ENCODE measurements at regions not wholly inside any gene's neighbourhood (a gene's known extent, or its start where the extent isn't known, plus 50 kb on each side); places are given as distances from the start of the nearest gene placed in this dataset.

- Histone ChIP-seq H3K79me2 (ENCODE audit: insufficient read depth, low read depth, low read length) (no peaks in the 10 kb centered on the region), H3K27ac (ENCODE audit: low read depth, low read length, poor library complexity, severe bottlenecking) (no peak overlapping the region), H3K9me3 (ENCODE audit: low read length) (no peaks in the 10 kb centered on the region), H3K9me2 (ENCODE audit: insufficient read depth, low read length) (no peaks in the 10 kb centered on the region), H4K20me1 (ENCODE audit: insufficient read depth, low read length) (no peaks in the 10 kb centered on the region), H2AFZ (ENCODE audit: low read length) (no peak overlapping the region), H3K4me1 (ENCODE audit: insufficient read depth, low read length, poor library complexity, severe bottlenecking) (peaks cover 21% of the 10 kb centered on the region), H3K36me3 (ENCODE audit: insufficient read depth, low read length) (no peaks in the 10 kb centered on the region), H3K4me3 (ENCODE audit: low read depth, low read length, poor library complexity, severe bottlenecking) (no peak overlapping the region), H3K4me2 (ENCODE audit: low read length) (no peak overlapping the region)
- TF ChIP-seq CTCF (conservative IDR thresholded peaks at IDR 0.05; ENCODE audit: low read length) (no peak), EZH2phosphoT487 (IDR thresholded peaks at IDR 0.05; ENCODE audit: borderline replicate concordance, low read depth, low read length) (no peak)
- intact Hi-C loops (cut with micrococcal nuclease; ENCODE audit: unreplicated experiment) = no loop called here
- DNase-seq (ENCODE audit: low spot score) = no peak
- no TSS peak for BruUV-seq (replicated peaks)
- ChIA-PET CTCF (ENCODE audit: unreplicated experiment) (no interaction called here), POLR2A (interaction anchor here (1.0 to 1.8 kb wide), 2 partner anchors 12 to 38 kb away, joined by 5 to 6 read pairs; no protein-coding TSS in a partner anchor)
Observed at GRCh38 chr5:133897431-133897830, 71.0 kb downstream of the C5orf15 start.

- H3K9me2 ChIP-seq (ENCODE audit: insufficient read depth, low read length) = no peaks in the 10 kb centered on the region
- no peaks in the 10 kb centered on the region for H3K9me3 ChIP-seq (ENCODE audit: low read length)
- peaks cover 21% of the 10 kb centered on the region for H3K4me1 ChIP-seq (ENCODE audit: insufficient read depth, low read length, poor library complexity, severe bottlenecking)
- CTCF ChIA-PET (ENCODE audit: unreplicated experiment) = no interaction called here
- no peak overlapping the region for H3K4me3 ChIP-seq (ENCODE audit: low read depth, low read length, poor library complexity, severe bottlenecking)
- TF ChIP-seq EZH2phosphoT487 (IDR thresholded peaks at IDR 0.05; ENCODE audit: borderline replicate concordance, low read depth, low read length) = no peak
- no peak for TF ChIP-seq CTCF (conservative IDR thresholded peaks at IDR 0.05; ENCODE audit: low read length)
- H3K27ac ChIP-seq (ENCODE audit: low read depth, low read length, poor library complexity, severe bottlenecking) = no peak overlapping the region
- H3K79me2 ChIP-seq (ENCODE audit: insufficient read depth, low read depth, low read length) = no peaks in the 10 kb centered on the region
- POLR2A ChIA-PET = interaction anchor here (1.8 kb wide), 1 partner anchor 12 kb away, joined by 5 read pairs; no protein-coding TSS in a partner anchor
- H4K20me1 ChIP-seq (ENCODE audit: insufficient read depth, low read length) = no peaks in the 10 kb centered on the region
- no TSS peak for BruUV-seq (replicated peaks)
- no peak overlapping the region for H3K4me2 ChIP-seq (ENCODE audit: low read length)
- H3K36me3 ChIP-seq (ENCODE audit: insufficient read depth, low read length) = no peaks in the 10 kb centered on the region
- intact Hi-C loops (cut with micrococcal nuclease; ENCODE audit: unreplicated experiment) = no loop called here
- no peak for DNase-seq (ENCODE audit: low spot score)
- H2AFZ ChIP-seq (ENCODE audit: low read length) = no peak overlapping the region
Observed at GRCh38 chr5:133896873-133897272, 71.6 kb downstream of the C5orf15 start.

- ChIA-PET POLR2A (interaction anchor here (0.6 kb wide), 1 partner anchor 422 kb away, joined by 3 read pairs; no protein-coding TSS in a partner anchor), CTCF (ENCODE audit: unreplicated experiment) (no interaction called here)
- Histone ChIP-seq H3K4me1 (ENCODE audit: insufficient read depth, low read length, poor library complexity, severe bottlenecking) (peaks cover 21% of the 10 kb centered on the region), H2AFZ (ENCODE audit: low read length) (no peak overlapping the region), H3K9me2 (ENCODE audit: insufficient read depth, low read length) (no peaks in the 10 kb centered on the region), H3K79me2 (ENCODE audit: insufficient read depth, low read depth, low read length) (no peaks in the 10 kb centered on the region), H3K4me3 (ENCODE audit: low read depth, low read length, poor library complexity, severe bottlenecking) (no peak overlapping the region), H3K9me3 (ENCODE audit: low read length) (no peaks in the 10 kb centered on the region), H3K4me2 (ENCODE audit: low read length) (no peak overlapping the region), H3K27ac (ENCODE audit: low read depth, low read length, poor library complexity, severe bottlenecking) (no peak overlapping the region), H4K20me1 (ENCODE audit: insufficient read depth, low read length) (no peaks in the 10 kb centered on the region), H3K36me3 (ENCODE audit: insufficient read depth, low read length) (no peaks in the 10 kb centered on the region)
- TF ChIP-seq EZH2phosphoT487 (IDR thresholded peaks at IDR 0.05; ENCODE audit: borderline replicate concordance, low read depth, low read length) = no peak
- no peak for TF ChIP-seq CTCF (conservative IDR thresholded peaks at IDR 0.05; ENCODE audit: low read length)
- BruUV-seq (replicated peaks) = no TSS peak
- no peak for DNase-seq (ENCODE audit: low spot score)
- intact Hi-C loops (cut with micrococcal nuclease; ENCODE audit: unreplicated experiment) = no loop called here
Observed at GRCh38 chr5:133895979-133896845, 72.2 kb downstream of the C5orf15 start.

Data from OCI-LY7 (cell line).